SK-N-SH treated with all-trans-retinoic acid at 6 μM for 48 hours (cell line): ENCODE measurements at regions not wholly inside any gene's neighbourhood (a gene's known extent, or its start where the extent isn't known, plus 50 kb on each side); places are given as distances from the start of the nearest gene placed in this dataset.

Source experiments
- ATAC-seq: fragments of 200-7000 bp; cut with Tn5 transposase; 3 replicates; pipeline ENCODE4 v1.9.1; 2020; ENCODE audit warnings: mild to moderate bottlenecking, moderate library complexity
- ARNTL ChIP-seq: fragments of 450-650 bp; formaldehyde crosslinking; IDR thresholded peaks from 2 replicates; pipeline ENCODE4 v1.5.0; 2020; ENCODE audit warnings: low read depth, mild to moderate bottlenecking, moderate library complexity, borderline replicate concordance
- BACH2 ChIP-seq: fragments of 250-450 bp; sonication (Bioruptor Pico); IDR thresholded peaks from 2 replicates; pipeline ENCODE4 v1.9.0; 2021; ENCODE audit warnings: mild to moderate bottlenecking, borderline replicate concordance
- CSDC2 ChIP-seq: fragments of 250-450 bp; sonication (Bioruptor Pico); IDR thresholded peaks from 2 replicates; pipeline ENCODE4 v1.5.0; 2020; ENCODE audit warnings: mild to moderate bottlenecking, moderate library complexity
- ESRRG ChIP-seq: fragments of 250-450 bp; sonication (Bioruptor Pico); IDR thresholded peaks from 2 replicates; pipeline ENCODE4 v1.6.1; 2021; ENCODE audit warnings: mild to moderate bottlenecking
- GLIS3 ChIP-seq: fragments of 250-450 bp; sonication (Bioruptor Pico); IDR thresholded peaks from 2 replicates; pipeline ENCODE4 v1.5.0; 2020; ENCODE audit warnings: mild to moderate bottlenecking, moderate library complexity
- ISL1 ChIP-seq: fragments of 250-450 bp; sonication (Bioruptor Pico); IDR thresholded peaks from 2 replicates; pipeline ENCODE4 v2.1.2; 2022; ENCODE audit warnings: mild to moderate bottlenecking, moderate library complexity
- OSR1 ChIP-seq: fragments of 250-450 bp; sonication (Bioruptor Pico); IDR thresholded peaks from 2 replicates; pipeline ENCODE4 v1.8.0; 2022; ENCODE audit warnings: moderate library complexity, mild to moderate bottlenecking, inconsistent platforms
- PPARA ChIP-seq: fragments of 250-450 bp; sonication (Bioruptor Pico); IDR thresholded peaks from 2 replicates; pipeline ENCODE4 v1.5.0; 2020; ENCODE audit warnings: mild to moderate bottlenecking, borderline replicate concordance
- TCF4 ChIP-seq: fragments of 250-450 bp; sonication (Bioruptor Pico); IDR thresholded peaks from 2 replicates; pipeline ENCODE4 v1.8.0; 2021; ENCODE audit warnings: mild to moderate bottlenecking, moderate library complexity, borderline replicate concordance
- TOX ChIP-seq: fragments of 250-450 bp; sonication (Bioruptor Pico); IDR thresholded peaks from 2 replicates; pipeline ENCODE4 v1.8.0; 2021; ENCODE audit warnings: mild to moderate bottlenecking, moderate library complexity, borderline replicate concordance
- ZC3H10 ChIP-seq: fragments of 250-450 bp; sonication (Bioruptor Pico); IDR thresholded peaks from 2 replicates; pipeline ENCODE4 v1.5.1; 2021; ENCODE audit warnings: mild to moderate bottlenecking, moderate library complexity
- ZFP3 ChIP-seq: fragments of 250-450 bp; sonication (Bioruptor Pico); IDR thresholded peaks from 2 replicates; pipeline ENCODE4 v1.5.0; 2020; ENCODE audit warnings: mild to moderate bottlenecking, moderate library complexity
- ZFP30 ChIP-seq: fragments of 450-650 bp; formaldehyde crosslinking; IDR thresholded peaks from 2 replicates; pipeline ENCODE4 v1.5.0; 2022; ENCODE audit warnings: mild to moderate bottlenecking, moderate library complexity
- ZNF565 ChIP-seq: fragments of 450-650 bp; formaldehyde crosslinking; conservative IDR thresholded peaks from 2 replicates; pipeline ENCODE4 v1.5.0; 2020; ENCODE audit warnings: low read depth, mild to moderate bottlenecking, moderate library complexity
- ZNF70 ChIP-seq: fragments of 450-650 bp; formaldehyde crosslinking; IDR thresholded peaks from 2 replicates; pipeline ENCODE4 v1.5.0; 2020; ENCODE audit warnings: mild to moderate bottlenecking, moderate library complexity
- ZNF8 ChIP-seq: fragments of 450-650 bp; formaldehyde crosslinking; IDR thresholded peaks from 2 replicates; pipeline ENCODE4 v1.5.0; 2020; ENCODE audit warnings: mild to moderate bottlenecking, moderate library complexity
- TF ChIP-seq, protein P1 (sequence below): fragments of 250-450 bp; sonication (Bioruptor Pico); IDR thresholded peaks from 2 replicates; pipeline ENCODE4 v1.8.0; 2020; ENCODE audit warnings: mild to moderate bottlenecking, moderate library complexity, borderline replicate concordance
- TF ChIP-seq, protein P2 (sequence below): fragments of 250-450 bp; sonication (Bioruptor Pico); IDR thresholded peaks from 2 replicates; pipeline ENCODE4 v1.5.0; 2020; ENCODE audit warnings: mild to moderate bottlenecking, moderate library complexity
- TF ChIP-seq, protein P3 (sequence below): fragments of 250-450 bp; sonication (Bioruptor Pico); IDR thresholded peaks from 2 replicates; pipeline ENCODE4 v1.5.1; 2020; ENCODE audit warnings: low read depth, mild to moderate bottlenecking, moderate library complexity
- TF ChIP-seq, protein P4 (sequence below): fragments of 250-450 bp; sonication (Bioruptor Pico); IDR thresholded peaks from 2 replicates; pipeline ENCODE4 v1.8.0; 2021; ENCODE audit warnings: low read depth, mild to moderate bottlenecking, moderate library complexity, borderline replicate concordance
- TF ChIP-seq, protein P5 (sequence below): fragments of 250-450 bp; sonication (Bioruptor Pico); IDR thresholded peaks from 2 replicates; pipeline ENCODE4 v1.5.1; 2021; ENCODE audit warnings: mild to moderate bottlenecking, moderate library complexity

DNA sequence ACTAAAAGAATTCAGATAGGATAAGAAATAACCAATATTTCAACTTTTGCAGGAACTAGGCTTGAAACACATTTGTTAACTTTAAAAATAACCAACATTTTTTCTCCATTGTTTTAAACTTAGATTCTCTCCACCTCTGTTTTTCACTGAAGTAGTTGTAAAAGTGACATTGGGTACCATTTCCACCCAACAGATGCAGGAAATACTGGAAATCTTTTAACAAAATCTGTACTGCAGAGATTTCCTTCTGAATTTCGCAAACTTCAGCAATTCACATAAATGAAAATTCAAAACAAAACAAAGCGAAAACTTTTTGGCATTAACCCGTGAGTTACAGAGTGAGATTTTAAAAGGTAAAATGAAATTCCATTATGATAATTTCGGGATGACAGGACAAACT lies 731.7 kb downstream of the RFPL4B start:
- no peak for TF ChIP-seq OSR1
- TF ChIP-seq ZFP3, result no peak
- TF ChIP-seq GLIS3 (CRISPR knock-in tag), result no peak
- no peak for TF ChIP-seq ZFP30 (CRISPR knock-in tag)
- TF ChIP-seq ZNF70 (CRISPR knock-in tag), result no peak
- TF ChIP-seq ESRRG (CRISPR knock-in tag), result no peak
- TF ChIP-seq, protein P1, sequence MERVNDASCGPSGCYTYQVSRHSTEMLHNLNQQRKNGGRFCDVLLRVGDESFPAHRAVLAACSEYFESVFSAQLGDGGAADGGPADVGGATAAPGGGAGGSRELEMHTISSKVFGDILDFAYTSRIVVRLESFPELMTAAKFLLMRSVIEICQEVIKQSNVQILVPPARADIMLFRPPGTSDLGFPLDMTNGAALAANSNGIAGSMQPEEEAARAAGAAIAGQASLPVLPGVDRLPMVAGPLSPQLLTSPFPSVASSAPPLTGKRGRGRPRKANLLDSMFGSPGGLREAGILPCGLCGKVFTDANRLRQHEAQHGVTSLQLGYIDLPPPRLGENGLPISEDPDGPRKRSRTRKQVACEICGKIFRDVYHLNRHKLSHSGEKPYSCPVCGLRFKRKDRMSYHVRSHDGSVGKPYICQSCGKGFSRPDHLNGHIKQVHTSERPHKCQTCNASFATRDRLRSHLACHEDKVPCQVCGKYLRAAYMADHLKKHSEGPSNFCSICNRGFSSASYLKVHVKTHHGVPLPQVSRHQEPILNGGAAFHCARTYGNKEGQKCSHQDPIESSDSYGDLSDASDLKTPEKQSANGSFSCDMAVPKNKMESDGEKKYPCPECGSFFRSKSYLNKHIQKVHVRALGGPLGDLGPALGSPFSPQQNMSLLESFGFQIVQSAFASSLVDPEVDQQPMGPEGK (CRISPR knock-in tag), result no peak
- no peak for TF ChIP-seq ARNTL
- no peak for TF ChIP-seq ZNF8
- TF ChIP-seq BACH2 (CRISPR knock-in tag), result no peak
- TF ChIP-seq, protein P2, sequence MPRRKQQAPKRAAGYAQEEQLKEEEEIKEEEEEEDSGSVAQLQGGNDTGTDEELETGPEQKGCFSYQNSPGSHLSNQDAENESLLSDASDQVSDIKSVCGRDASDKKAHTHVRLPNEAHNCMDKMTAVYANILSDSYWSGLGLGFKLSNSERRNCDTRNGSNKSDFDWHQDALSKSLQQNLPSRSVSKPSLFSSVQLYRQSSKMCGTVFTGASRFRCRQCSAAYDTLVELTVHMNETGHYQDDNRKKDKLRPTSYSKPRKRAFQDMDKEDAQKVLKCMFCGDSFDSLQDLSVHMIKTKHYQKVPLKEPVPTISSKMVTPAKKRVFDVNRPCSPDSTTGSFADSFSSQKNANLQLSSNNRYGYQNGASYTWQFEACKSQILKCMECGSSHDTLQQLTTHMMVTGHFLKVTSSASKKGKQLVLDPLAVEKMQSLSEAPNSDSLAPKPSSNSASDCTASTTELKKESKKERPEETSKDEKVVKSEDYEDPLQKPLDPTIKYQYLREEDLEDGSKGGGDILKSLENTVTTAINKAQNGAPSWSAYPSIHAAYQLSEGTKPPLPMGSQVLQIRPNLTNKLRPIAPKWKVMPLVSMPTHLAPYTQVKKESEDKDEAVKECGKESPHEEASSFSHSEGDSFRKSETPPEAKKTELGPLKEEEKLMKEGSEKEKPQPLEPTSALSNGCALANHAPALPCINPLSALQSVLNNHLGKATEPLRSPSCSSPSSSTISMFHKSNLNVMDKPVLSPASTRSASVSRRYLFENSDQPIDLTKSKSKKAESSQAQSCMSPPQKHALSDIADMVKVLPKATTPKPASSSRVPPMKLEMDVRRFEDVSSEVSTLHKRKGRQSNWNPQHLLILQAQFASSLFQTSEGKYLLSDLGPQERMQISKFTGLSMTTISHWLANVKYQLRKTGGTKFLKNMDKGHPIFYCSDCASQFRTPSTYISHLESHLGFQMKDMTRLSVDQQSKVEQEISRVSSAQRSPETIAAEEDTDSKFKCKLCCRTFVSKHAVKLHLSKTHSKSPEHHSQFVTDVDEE (CRISPR knock-in tag), result no peak
- TF ChIP-seq, protein P3, sequence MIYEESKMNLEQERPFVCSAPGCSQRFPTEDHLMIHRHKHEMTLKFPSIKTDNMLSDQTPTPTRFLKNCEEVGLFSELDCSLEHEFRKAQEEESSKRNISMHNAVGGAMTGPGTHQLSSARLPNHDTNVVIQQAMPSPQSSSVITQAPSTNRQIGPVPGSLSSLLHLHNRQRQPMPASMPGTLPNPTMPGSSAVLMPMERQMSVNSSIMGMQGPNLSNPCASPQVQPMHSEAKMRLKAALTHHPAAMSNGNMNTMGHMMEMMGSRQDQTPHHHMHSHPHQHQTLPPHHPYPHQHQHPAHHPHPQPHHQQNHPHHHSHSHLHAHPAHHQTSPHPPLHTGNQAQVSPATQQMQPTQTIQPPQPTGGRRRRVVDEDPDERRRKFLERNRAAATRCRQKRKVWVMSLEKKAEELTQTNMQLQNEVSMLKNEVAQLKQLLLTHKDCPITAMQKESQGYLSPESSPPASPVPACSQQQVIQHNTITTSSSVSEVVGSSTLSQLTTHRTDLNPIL (CRISPR knock-in tag), result no peak
- TF ChIP-seq, protein P4, sequence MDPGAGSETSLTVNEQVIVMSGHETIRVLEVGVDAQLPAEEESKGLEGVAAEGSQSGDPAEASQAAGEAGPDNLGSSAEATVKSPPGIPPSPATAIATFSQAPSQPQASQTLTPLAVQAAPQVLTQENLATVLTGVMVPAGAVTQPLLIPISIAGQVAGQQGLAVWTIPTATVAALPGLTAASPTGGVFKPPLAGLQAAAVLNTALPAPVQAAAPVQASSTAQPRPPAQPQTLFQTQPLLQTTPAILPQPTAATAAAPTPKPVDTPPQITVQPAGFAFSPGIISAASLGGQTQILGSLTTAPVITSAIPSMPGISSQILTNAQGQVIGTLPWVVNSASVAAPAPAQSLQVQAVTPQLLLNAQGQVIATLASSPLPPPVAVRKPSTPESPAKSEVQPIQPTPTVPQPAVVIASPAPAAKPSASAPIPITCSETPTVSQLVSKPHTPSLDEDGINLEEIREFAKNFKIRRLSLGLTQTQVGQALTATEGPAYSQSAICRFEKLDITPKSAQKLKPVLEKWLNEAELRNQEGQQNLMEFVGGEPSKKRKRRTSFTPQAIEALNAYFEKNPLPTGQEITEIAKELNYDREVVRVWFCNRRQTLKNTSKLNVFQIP (CRISPR knock-in tag), result no peak
- TF ChIP-seq TCF4 (CRISPR knock-in tag), result no peak
- no peak for TF ChIP-seq CSDC2 (CRISPR knock-in tag)
- no peak for ATAC-seq

DNA sequence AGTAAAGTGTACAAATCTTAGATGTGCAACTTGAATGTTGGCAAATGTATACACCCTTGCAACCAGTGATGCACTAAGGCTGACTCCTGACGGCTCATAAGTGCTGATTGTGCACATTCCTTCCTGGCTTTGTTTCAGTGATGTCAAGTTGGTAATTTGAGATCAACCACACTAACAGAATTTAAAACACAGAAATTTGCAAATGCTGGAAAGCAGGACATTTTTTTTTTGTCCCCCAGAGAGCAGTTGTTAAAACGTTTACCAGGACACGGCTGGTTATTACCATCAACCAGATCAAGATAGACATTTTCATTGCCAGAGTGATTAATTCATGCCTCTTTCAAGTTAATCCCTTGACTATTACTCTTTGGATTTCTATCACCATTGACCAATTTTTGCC lies 735.6 kb downstream of the RFPL4B start:
- TF ChIP-seq TCF4 (CRISPR knock-in tag) (no peak), GLIS3 (CRISPR knock-in tag) (no peak), TOX (CRISPR knock-in tag) (no peak), BACH2 (CRISPR knock-in tag) (no peak), ZFP3 (no peak), ISL1 (CRISPR knock-in tag) (no peak), ARNTL (no peak), PPARA (CRISPR knock-in tag) (no peak), ZFP30 (CRISPR knock-in tag) (no peak), ZC3H10 (CRISPR knock-in tag) (no peak), ZNF70 (CRISPR knock-in tag) (no peak), OSR1 (no peak), ZNF8 (no peak), ZNF565 (no peak)
- TF ChIP-seq, protein P4 (CRISPR knock-in tag), result no peak
- TF ChIP-seq, protein P3 (CRISPR knock-in tag), result no peak
- TF ChIP-seq, protein P5, sequence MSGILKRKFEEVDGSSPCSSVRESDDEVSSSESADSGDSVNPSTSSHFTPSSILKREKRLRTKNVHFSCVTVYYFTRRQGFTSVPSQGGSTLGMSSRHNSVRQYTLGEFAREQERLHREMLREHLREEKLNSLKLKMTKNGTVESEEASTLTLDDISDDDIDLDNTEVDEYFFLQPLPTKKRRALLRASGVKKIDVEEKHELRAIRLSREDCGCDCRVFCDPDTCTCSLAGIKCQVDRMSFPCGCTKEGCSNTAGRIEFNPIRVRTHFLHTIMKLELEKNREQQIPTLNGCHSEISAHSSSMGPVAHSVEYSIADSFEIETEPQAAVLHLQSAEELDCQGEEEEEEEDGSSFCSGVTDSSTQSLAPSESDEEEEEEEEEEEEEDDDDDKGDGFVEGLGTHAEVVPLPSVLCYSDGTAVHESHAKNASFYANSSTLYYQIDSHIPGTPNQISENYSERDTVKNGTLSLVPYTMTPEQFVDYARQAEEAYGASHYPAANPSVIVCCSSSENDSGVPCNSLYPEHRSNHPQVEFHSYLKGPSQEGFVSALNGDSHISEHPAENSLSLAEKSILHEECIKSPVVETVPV (CRISPR knock-in tag), result no peak
- TF ChIP-seq, protein P2 (CRISPR knock-in tag), result no peak
- no peak for ATAC-seq
